Activated B cell treated with CpG ODN at 0.5 μM for 24 hours (primary cell): ENCODE measurements at regions not wholly inside any gene's neighbourhood (a gene's known extent, or its start where the extent isn't known, plus 50 kb on each side); places are given as distances from the start of the nearest gene placed in this dataset.

Source experiments
- ATAC-seq: fragments of 200-7000 bp; cut with Tn5 transposase; one replicate; pipeline ENCODE4 v1.10.0; 2021; ENCODE audit warnings: low read depth, mild to moderate bottlenecking, moderate library complexity
- CTCF ChIA-PET: fragments of 350-600 bp; sonication (Branson Sonifier 250); formaldehyde crosslinking; loops from one replicate; lab custom pipeline; 2021; ENCODE audit warnings: antibody characterized with exemption; lab: Charles Lee
- POLR2A ChIA-PET: fragments of 350-600 bp; sonication (Branson Sonifier 250); formaldehyde crosslinking; loops from one replicate; lab custom pipeline; 2021; ENCODE audit warnings: antibody characterized with exemption; lab: Charles Lee
- DNase-seq: peaks from one replicate; pipeline ENCODE4 v3.0.0; 2022
- H3K27ac Mint-ChIP-seq: one replicate; pipeline ENCODE4 v1.8.0; 2020; ENCODE audit warnings: mixed read lengths
- H3K27me3 Mint-ChIP-seq: one replicate; pipeline ENCODE4 v1.8.0; 2021; ENCODE audit warnings: mixed read lengths
- H3K36me3 Mint-ChIP-seq: one replicate; pipeline ENCODE4 v1.8.0; 2021; ENCODE audit warnings: low read depth, mixed read lengths
- H3K4me1 Mint-ChIP-seq: one replicate; pipeline ENCODE4 v1.8.0; 2021; ENCODE audit warnings: mixed read lengths
- H3K4me3 Mint-ChIP-seq: one replicate; pipeline ENCODE4 v1.8.0; 2020; ENCODE audit warnings: mild to moderate bottlenecking, mixed read lengths
- H3K9me3 Mint-ChIP-seq: one replicate; pipeline ENCODE4 v1.8.0; 2020; ENCODE audit warnings: mixed read lengths
- intact Hi-C: fragments of 100-400 bp; cut with micrococcal nuclease; formaldehyde crosslinking; loops from one replicate; pipeline ENCODE4 v1.15.1; 2024
- TF ChIP-seq, protein P1 (sequence below): fragments of 200-600 bp; IDR thresholded peaks from one replicate; pipeline ENCODE4 v1.8.0; 2022; ENCODE audit warnings: antibody characterized with exemption, mild to moderate bottlenecking

DNA sequence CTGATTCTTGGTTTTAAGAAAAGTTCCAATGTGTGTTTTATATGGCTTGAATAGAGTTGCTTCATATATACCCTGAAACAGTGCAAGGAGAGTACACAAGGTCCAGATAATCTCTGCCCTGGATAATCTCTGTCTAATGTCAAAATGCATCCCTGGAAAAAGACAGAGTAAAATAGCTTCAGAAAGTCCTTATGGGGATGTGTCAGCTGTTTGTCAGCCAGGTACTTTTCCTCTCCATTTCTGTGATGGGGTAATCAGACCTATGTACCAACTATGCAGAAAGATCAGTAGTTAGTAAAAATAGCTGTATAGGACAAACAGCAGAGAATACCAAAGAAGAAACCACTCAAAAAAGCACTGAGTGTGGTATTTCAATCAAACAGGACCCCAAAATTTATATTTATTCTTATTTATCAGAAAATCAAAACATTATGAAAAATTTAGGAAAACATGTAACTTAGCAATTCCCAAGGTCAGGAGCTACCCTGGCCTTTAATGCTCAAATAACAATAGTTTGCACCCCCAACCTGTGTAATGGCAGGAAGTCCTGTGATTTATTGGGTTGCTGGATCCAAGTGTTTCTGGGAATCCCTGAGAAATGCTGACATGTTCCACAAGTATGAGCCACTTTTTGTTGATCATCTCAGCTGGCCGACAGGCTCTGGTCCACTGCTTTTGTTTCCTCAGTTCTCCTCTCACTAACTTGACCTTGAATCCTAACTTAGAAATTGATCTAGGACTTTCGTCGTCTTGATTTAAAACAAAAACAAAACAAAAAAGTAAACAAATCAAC is 69.6 kb downstream of the MDH1 start:
- ATAC-seq (no peak), DNase-seq (no peak)
- Mint-ChIP-seq H3K4me1 (no peaks in the 10 kb centered on the region), H3K4me3 (no peak overlapping the region), H3K36me3 (no peaks in the 10 kb centered on the region), H3K27me3 (peaks cover 2% of the 10 kb centered on the region), H3K9me3 (peaks cover 2% of the 10 kb centered on the region), H3K27ac (no peak overlapping the region)
- CTCF ChIA-PET = no interaction called here
- TF ChIP-seq, protein P1, sequence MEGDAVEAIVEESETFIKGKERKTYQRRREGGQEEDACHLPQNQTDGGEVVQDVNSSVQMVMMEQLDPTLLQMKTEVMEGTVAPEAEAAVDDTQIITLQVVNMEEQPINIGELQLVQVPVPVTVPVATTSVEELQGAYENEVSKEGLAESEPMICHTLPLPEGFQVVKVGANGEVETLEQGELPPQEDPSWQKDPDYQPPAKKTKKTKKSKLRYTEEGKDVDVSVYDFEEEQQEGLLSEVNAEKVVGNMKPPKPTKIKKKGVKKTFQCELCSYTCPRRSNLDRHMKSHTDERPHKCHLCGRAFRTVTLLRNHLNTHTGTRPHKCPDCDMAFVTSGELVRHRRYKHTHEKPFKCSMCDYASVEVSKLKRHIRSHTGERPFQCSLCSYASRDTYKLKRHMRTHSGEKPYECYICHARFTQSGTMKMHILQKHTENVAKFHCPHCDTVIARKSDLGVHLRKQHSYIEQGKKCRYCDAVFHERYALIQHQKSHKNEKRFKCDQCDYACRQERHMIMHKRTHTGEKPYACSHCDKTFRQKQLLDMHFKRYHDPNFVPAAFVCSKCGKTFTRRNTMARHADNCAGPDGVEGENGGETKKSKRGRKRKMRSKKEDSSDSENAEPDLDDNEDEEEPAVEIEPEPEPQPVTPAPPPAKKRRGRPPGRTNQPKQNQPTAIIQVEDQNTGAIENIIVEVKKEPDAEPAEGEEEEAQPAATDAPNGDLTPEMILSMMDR = no peak
- POLR2A ChIA-PET = no interaction called here
- intact Hi-C loops = no loop called here

DNA sequence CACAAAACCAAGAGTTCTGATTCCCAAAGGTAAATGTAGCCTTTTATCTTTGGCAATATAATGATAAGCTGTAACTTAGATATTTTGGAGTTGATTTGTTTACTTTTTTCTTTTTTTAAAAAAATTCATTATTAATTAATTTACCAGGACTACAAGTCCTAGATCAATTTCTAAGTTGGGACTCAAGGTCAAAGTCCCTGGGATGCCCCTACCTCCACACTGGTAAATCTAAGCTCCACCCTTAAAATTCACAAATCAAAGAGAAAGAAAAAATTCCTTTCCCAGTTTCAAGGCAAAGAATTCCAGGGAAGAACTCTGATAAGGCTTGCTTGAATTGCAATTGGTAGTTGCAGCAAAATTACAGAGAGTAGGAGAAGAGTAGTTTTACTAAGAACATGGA is 71.3 kb downstream of the MDH1 start:
- intact Hi-C loops = no loop called here
- H3K9me3 Mint-ChIP-seq = peaks cover 2% of the 10 kb centered on the region
- ATAC-seq (no peak), DNase-seq (no peak)
- ChIA-PET POLR2A (no interaction called here), CTCF (no interaction called here)
- H3K4me1 Mint-ChIP-seq = no peaks in the 10 kb centered on the region
- H3K27me3 Mint-ChIP-seq = peaks cover 6% of the 10 kb centered on the region
- no peak overlapping the region for H3K27ac Mint-ChIP-seq
- H3K4me3 Mint-ChIP-seq = no peak overlapping the region
- no peaks in the 10 kb centered on the region for H3K36me3 Mint-ChIP-seq
- TF ChIP-seq, protein P1 = no peak

DNA sequence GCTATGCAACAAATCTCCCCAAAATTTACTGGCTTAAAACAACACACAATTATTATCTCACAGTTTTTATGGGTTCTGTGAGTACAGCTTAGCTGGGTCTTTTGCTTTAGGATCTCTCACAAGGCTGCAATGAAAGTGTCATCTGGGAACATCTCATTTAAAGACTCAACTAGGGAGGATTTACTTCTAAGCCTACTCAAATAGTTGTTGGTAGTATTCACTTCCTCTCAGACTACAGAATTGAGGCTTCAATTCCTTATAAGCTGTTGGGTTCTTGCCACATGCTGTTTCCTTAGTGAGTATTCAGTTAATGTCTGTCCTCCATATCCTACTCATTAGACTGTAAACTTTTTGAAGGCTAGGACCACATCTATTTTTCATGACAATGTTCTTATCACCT is 72.3 kb downstream of the MDH1 start:
- H3K4me3 Mint-ChIP-seq = no peak overlapping the region
- no peaks in the 10 kb centered on the region for H3K4me1 Mint-ChIP-seq
- peaks cover 6% of the 10 kb centered on the region for H3K27me3 Mint-ChIP-seq
- ChIA-PET POLR2A (interaction anchor here (0.8 kb wide), 1 partner anchor 11 kb away, joined by 3 read pairs; no protein-coding TSS in a partner anchor), CTCF (no interaction called here)
- intact Hi-C loops = no loop called here
- no peak for ATAC-seq
- TF ChIP-seq, protein P1 = no peak
- peaks cover 2% of the 10 kb centered on the region for H3K9me3 Mint-ChIP-seq
- no peak for DNase-seq
- H3K36me3 Mint-ChIP-seq = no peaks in the 10 kb centered on the region
- no peak overlapping the region for H3K27ac Mint-ChIP-seq

DNA sequence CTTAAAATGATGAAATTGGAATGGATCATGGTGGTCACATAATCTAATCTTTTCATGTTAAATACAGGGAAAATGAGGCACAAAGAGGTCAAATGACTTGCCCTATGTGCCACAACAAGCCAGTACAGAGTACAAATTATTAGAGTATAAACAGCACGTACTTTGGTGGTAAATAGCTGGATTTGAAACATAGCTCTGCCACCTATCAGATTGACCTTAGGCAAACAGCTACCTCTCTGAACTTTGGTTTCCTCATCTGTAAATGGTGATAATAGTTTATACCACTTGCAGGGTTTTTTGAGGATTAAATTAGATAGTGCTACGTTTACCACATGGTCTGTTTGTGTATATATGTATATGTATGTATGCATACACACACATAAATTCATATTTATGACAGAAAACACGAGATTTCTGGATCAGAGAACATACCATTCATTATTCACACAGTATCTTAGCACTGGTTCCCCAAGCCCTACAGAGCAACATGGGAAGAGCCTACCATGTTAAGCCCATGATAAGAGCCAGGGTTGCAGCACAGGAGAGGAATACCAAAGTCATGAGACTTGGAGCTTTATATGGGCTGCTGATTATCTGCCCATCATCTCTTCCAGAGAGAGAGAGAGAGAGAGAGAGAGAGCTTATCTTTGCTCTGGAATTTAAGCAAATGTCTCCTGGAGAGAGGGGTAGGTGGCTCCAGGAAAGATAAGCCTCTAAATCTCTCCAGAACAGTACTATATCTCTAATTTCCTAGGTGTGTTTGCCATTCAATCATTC is 73.5 kb downstream of the MDH1 start:
- DNase-seq = no peak
- Mint-ChIP-seq H3K27me3 (peaks cover 6% of the 10 kb centered on the region), H3K4me3 (no peak overlapping the region), H3K27ac (no peak overlapping the region), H3K4me1 (no peaks in the 10 kb centered on the region), H3K9me3 (no peaks in the 10 kb centered on the region), H3K36me3 (no peaks in the 10 kb centered on the region)
- ChIA-PET POLR2A (interaction anchor here (0.8 kb wide), 1 partner anchor 10 kb away, joined by 3 read pairs; no protein-coding TSS in a partner anchor), CTCF (no interaction called here)
- ATAC-seq = no peak
- intact Hi-C loops = no loop called here
- TF ChIP-seq, protein P1 = no peak
